Neural cell (in vitro differentiated cells): ENCODE measurements at regions not wholly inside any gene's neighbourhood (a gene's known extent, or its start where the extent isn't known, plus 50 kb on each side); places are given as distances from the start of the nearest gene placed in this dataset.

Experiments
- CTCF ChIP-seq: fragments of 450-650 bp; IDR thresholded peaks from 2 replicates; pipeline ENCODE4 v1.5.1; 2014; ENCODE audit warnings: antibody characterized with exemption, mild to moderate bottlenecking, moderate library complexity; ENCODE audit not compliant: poor library complexity, severe bottlenecking
- EP300 ChIP-seq: fragments of 450-650 bp; conservative IDR thresholded peaks from 2 replicates; pipeline ENCODE4 v1.6.1; 2014; ENCODE audit warnings: antibody characterized with exemption, mild to moderate bottlenecking, moderate library complexity; ENCODE audit not compliant: poor library complexity, severe bottlenecking
- EZH2 ChIP-seq: fragments of 200-600, 300-800 bp; shearing (Covaris generic), sonication (generic); IDR thresholded peaks from 2 replicates; pipeline ENCODE4 v1.6.1; 2014; ENCODE audit warnings: antibody characterized with exemption, low read length, borderline replicate concordance, mild to moderate bottlenecking; ENCODE audit not compliant: insufficient read depth, poor library complexity, severe bottlenecking
- POLR2AphosphoS5 ChIP-seq: IDR thresholded peaks from 2 replicates; pipeline ENCODE4 v1.6.1; 2012
- SMC3 ChIP-seq: fragments of 450-650 bp; conservative IDR thresholded peaks from 2 replicates; pipeline ENCODE4 v1.6.1; 2014; ENCODE audit warnings: antibody characterized with exemption, mild to moderate bottlenecking, moderate library complexity; ENCODE audit not compliant: poor library complexity
- TAF1 ChIP-seq: IDR thresholded peaks from 2 replicates; pipeline ENCODE4 v1.6.1; 2012; ENCODE audit warnings: low read depth
- TF ChIP-seq, protein P1 (sequence below): IDR thresholded peaks from 2 replicates; pipeline ENCODE4 v1.6.1; 2012; ENCODE audit warnings: borderline replicate concordance

- TF ChIP-seq CTCF (no peak), EZH2 (no peak), TAF1 (no peak), SMC3 (peak; percentile 26), POLR2AphosphoS5 (peak; percentile 83), EP300 (peak; percentile 87)
- TF ChIP-seq, protein P1, sequence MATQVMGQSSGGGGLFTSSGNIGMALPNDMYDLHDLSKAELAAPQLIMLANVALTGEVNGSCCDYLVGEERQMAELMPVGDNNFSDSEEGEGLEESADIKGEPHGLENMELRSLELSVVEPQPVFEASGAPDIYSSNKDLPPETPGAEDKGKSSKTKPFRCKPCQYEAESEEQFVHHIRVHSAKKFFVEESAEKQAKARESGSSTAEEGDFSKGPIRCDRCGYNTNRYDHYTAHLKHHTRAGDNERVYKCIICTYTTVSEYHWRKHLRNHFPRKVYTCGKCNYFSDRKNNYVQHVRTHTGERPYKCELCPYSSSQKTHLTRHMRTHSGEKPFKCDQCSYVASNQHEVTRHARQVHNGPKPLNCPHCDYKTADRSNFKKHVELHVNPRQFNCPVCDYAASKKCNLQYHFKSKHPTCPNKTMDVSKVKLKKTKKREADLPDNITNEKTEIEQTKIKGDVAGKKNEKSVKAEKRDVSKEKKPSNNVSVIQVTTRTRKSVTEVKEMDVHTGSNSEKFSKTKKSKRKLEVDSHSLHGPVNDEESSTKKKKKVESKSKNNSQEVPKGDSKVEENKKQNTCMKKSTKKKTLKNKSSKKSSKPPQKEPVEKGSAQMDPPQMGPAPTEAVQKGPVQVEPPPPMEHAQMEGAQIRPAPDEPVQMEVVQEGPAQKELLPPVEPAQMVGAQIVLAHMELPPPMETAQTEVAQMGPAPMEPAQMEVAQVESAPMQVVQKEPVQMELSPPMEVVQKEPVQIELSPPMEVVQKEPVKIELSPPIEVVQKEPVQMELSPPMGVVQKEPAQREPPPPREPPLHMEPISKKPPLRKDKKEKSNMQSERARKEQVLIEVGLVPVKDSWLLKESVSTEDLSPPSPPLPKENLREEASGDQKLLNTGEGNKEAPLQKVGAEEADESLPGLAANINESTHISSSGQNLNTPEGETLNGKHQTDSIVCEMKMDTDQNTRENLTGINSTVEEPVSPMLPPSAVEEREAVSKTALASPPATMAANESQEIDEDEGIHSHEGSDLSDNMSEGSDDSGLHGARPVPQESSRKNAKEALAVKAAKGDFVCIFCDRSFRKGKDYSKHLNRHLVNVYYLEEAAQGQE: peak; percentile 52
These were observed 95.2 kb upstream of the TIAM2 start for GRCh38 chr6:154899824-154900463.
